Natural killer cell (primary cell): ENCODE measurements at regions not wholly inside any gene's neighbourhood (a gene's known extent, or its start where the extent isn't known, plus 50 kb on each side); places are given as distances from the start of the nearest gene placed in this dataset.

Experiments used
- ATAC-seq, 3 donors: fragments of 150-1000 bp in 2 of 3; fragments of 200-7000 bp in 1 of 3; cut with Tn5 transposase; 1 replicate in 1 of 3; 2 replicates in 2 of 3; pipeline ENCODE4 v1.10.0; 2021; ENCODE audit warnings: mild to moderate bottlenecking in 2 of 3, moderate library complexity in 2 of 3
- DNase-seq, 2 donors: peaks; one replicate each; pipeline versions ENCODE4 v3.0.0 to v3.0.0-alpha.2; 2013 to 2021; ENCODE audit warnings: mixed read lengths in 1 of 2
- H3K27ac ChIP-seq: one replicate; pipeline ENCODE4 v1.5.1; 2013; ENCODE audit warnings: mild to moderate bottlenecking, low read length
- H3K27me3 ChIP-seq: one replicate; pipeline ENCODE4 v1.6.1; 2013; ENCODE audit warnings: low read length; ENCODE audit not compliant: control insufficient read depth, insufficient read depth
- H3K36me3 ChIP-seq: one replicate; pipeline ENCODE4 v1.6.1; 2013; ENCODE audit warnings: low read length; ENCODE audit not compliant: control insufficient read depth, insufficient read depth
- H3K4me1 ChIP-seq: one replicate; pipeline ENCODE4 v1.6.1; 2013; ENCODE audit warnings: low read length; ENCODE audit not compliant: control insufficient read depth, insufficient read depth
- H3K4me3 ChIP-seq: one replicate; pipeline ENCODE4 v1.5.1; 2013; ENCODE audit warnings: low read length
- H3K9me3 ChIP-seq: one replicate; pipeline ENCODE4 v1.6.1; 2013; ENCODE audit warnings: low read length; ENCODE audit not compliant: control insufficient read depth, insufficient read depth
- H3K27ac Mint-ChIP-seq, 2 donors: one replicate each; pipeline ENCODE4 v1.8.0; 2022; ENCODE audit warnings: mild to moderate bottlenecking in 2 of 2, mixed read lengths in 2 of 2, moderate library complexity in 1 of 2
- H3K27me3 Mint-ChIP-seq, 2 donors: one replicate each; pipeline ENCODE4 v1.8.0; 2022; ENCODE audit warnings: low read depth in 2 of 2, mixed read lengths in 2 of 2
- H3K36me3 Mint-ChIP-seq: one replicate; pipeline ENCODE4 v1.8.0; 2022; ENCODE audit warnings: mixed read lengths
- H3K4me1 Mint-ChIP-seq, 2 donors: one replicate each; pipeline ENCODE4 v1.8.0; 2022; ENCODE audit warnings: mixed read lengths in 2 of 2
- H3K4me3 Mint-ChIP-seq: one replicate; pipeline ENCODE4 v1.8.0; 2022; ENCODE audit warnings: mild to moderate bottlenecking, moderate library complexity, mixed read lengths
- H3K9me3 Mint-ChIP-seq, 2 donors: one replicate each; pipeline ENCODE4 v1.8.0; 2022; ENCODE audit warnings: mixed read lengths in 2 of 2
- WGBS: methylation state at CpG from one replicate; pipeline ENCODE4 v1.1.7; 2013; ENCODE audit warnings: missing lambda C conversion rate; ENCODE audit not compliant: insufficient coverage; 5-methylcytosine and 5-hydroxymethylcytosine counted together
- intact Hi-C: fragments of 100-400 bp; cut with micrococcal nuclease; formaldehyde crosslinking; loops from one replicate; pipeline ENCODE4 v1.14.2; 2022
- TF ChIP-seq, protein P1 (sequence below): fragments of 200-600 bp; IDR thresholded peaks from one replicate; pipeline ENCODE4 v1.8.0; 2022; ENCODE audit warnings: antibody characterized with exemption

- Mint-ChIP-seq H3K27me3 (peaks cover 29 to 65% of the 10 kb centered on the region in 2 donors), H3K4me1 (peaks cover 0 to 7% of the 10 kb centered on the region in 2 donors), H3K36me3 (no peaks in the 10 kb centered on the region), H3K4me3 (peak overlapping the region; percentile 25), H3K27ac (no peak overlapping the region), H3K9me3 (no peaks in the 10 kb centered on the region)
- TF ChIP-seq, protein P1, sequence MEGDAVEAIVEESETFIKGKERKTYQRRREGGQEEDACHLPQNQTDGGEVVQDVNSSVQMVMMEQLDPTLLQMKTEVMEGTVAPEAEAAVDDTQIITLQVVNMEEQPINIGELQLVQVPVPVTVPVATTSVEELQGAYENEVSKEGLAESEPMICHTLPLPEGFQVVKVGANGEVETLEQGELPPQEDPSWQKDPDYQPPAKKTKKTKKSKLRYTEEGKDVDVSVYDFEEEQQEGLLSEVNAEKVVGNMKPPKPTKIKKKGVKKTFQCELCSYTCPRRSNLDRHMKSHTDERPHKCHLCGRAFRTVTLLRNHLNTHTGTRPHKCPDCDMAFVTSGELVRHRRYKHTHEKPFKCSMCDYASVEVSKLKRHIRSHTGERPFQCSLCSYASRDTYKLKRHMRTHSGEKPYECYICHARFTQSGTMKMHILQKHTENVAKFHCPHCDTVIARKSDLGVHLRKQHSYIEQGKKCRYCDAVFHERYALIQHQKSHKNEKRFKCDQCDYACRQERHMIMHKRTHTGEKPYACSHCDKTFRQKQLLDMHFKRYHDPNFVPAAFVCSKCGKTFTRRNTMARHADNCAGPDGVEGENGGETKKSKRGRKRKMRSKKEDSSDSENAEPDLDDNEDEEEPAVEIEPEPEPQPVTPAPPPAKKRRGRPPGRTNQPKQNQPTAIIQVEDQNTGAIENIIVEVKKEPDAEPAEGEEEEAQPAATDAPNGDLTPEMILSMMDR: no peak
- H3K4me1 ChIP-seq: peaks cover 23% of the 10 kb centered on the region
- no peak overlapping the region for H3K27ac ChIP-seq
- H3K9me3 ChIP-seq: no peaks in the 10 kb centered on the region
- intact Hi-C loops: no loop called here
- no peak overlapping the region for H3K4me3 ChIP-seq
- no peaks in the 10 kb centered on the region for H3K36me3 ChIP-seq
- 11% methylated on average over 33 of the region's 36 CpGs for WGBS
- peaks cover 37% of the 10 kb centered on the region for H3K27me3 ChIP-seq
- peak in 1 of 3 donors; percentile 13 for ATAC-seq
- DNase-seq: no peak
Observed at GRCh38 chr5:155727512-155728145, 599.3 kb upstream of the SGCD start.

DNA sequence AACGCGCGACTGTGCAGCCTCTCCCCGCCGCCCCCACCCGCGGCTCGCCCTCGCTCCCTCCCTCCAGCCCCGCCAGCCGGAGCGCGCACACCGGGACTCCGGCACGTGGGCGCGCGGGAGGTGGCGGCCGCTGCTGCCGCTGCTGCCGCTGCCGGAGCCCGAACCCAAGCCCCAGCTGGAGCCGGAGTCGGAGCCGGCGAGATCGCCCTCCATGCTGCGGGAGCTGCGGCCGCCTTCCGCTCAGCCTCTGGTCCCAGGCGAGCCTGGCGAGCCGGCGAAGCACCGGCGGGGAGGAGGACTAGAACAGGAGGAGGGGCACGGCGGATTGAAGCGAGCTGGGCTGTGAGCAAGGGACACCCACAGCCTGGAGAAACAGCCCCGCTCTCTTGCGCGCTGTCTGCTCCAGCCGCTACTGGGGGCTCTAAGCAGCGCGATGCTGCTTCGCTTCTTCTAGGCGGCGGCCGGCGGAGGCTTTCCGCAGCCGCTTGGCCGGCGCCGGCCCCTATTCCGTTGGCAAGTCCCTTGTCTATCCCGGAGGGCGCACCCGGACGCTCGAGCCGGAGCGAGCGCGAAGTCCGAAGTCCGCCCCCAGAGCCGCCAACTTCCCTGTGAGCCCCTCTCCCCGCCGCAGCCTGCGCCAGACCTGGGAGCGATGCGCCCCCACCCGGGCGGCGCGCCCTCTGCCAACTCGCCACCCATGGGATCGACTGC is 598.7 kb upstream of the SGCD start:
- H3K4me3 ChIP-seq: peak overlapping the region; percentile 14
- no peaks in the 10 kb centered on the region for H3K36me3 ChIP-seq
- TF ChIP-seq, protein P1: no peak
- Mint-ChIP-seq H3K9me3 (no peaks in the 10 kb centered on the region), H3K4me1 (peaks cover 0 to 7% of the 10 kb centered on the region in 2 donors), H3K27ac (no peak overlapping the region), H3K4me3 (no peak overlapping the region), H3K36me3 (no peaks in the 10 kb centered on the region), H3K27me3 (peaks cover 29 to 71% of the 10 kb centered on the region in 2 donors)
- intact Hi-C loops: no loop called here
- H3K27me3 ChIP-seq: peaks cover 37% of the 10 kb centered on the region
- no peak overlapping the region for H3K27ac ChIP-seq
- H3K4me1 ChIP-seq: peaks cover 23% of the 10 kb centered on the region
- 5% methylated on average over 83 of the region's 83 CpGs for WGBS
- peak in 1 of 2 donors; percentile 46 for DNase-seq
- H3K9me3 ChIP-seq: no peaks in the 10 kb centered on the region
- peak; percentile 61 to 70 (median 70) for ATAC-seq

DNA sequence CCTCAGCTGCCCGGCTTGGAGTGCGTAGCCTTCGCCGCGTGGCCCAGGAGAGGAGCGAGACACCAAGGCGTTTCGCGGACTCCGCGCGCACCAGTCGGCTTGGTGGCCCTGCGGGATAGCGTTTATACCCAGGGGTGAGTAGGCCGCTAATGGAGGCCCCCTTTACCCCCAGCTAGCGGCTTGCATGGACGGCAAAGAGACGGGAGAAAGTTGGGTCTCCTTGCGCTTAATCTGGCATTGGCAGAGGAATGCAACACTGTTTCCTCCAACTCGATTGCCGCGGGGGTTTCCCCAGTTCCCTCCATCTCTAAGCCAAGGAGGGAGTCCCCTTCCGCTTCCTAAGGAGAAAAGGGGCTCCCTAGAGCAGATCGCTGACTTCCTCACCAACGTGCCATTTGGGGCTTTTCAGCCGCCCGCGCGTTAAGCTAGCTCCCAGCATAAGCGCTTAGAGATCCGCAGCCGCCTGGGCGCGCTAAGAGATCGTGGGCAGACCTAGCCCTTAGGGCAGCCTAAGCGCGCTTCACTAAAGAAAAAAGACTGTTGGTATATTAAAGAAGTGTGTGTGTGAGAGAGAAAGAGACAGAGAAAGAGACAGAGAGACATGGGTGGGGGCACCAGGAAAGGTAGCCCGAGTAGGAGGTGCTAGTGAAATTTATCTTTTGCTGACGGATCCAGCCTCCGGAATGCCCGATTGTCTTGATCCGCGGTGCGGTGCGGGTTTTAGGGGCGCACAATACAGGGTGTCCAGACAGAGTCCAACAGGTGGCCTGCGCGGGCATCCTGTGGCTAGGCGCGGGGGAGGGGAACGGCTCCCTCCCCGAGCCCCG is 597.9 kb upstream of the SGCD start:
- TF ChIP-seq, protein P1: no peak
- peaks cover 0 to 7% of the 10 kb centered on the region in 2 donors for H3K4me1 Mint-ChIP-seq
- Histone ChIP-seq H3K4me3 (peak overlapping the region; percentile 14), H3K36me3 (no peaks in the 10 kb centered on the region), H3K4me1 (peaks cover 23% of the 10 kb centered on the region), H3K27me3 (peaks cover 37% of the 10 kb centered on the region), H3K27ac (no peak overlapping the region), H3K9me3 (no peaks in the 10 kb centered on the region)
- ATAC-seq (peak in 2 of 3 donors; percentile 57 to 60), DNase-seq (peak; percentile 16 to 33)
- H3K27ac Mint-ChIP-seq: no peak overlapping the region
- peaks cover 29 to 73% of the 10 kb centered on the region in 2 donors for H3K27me3 Mint-ChIP-seq
- peak overlapping the region; percentile 65 for H3K4me3 Mint-ChIP-seq
- WGBS: 9% methylated on average over 54 of the region's 54 CpGs
- intact Hi-C loops: loop anchor here (1.0 kb wide), 1 partner anchor 177 kb away; no protein-coding TSS in a partner anchor
- H3K36me3 Mint-ChIP-seq: no peaks in the 10 kb centered on the region
- no peaks in the 10 kb centered on the region for H3K9me3 Mint-ChIP-seq
